ENCODE measurements at regions not wholly inside any gene's neighbourhood (a gene's known extent, or its start where the extent isn't known, plus 50 kb on each side); places are given as distances from the start of the nearest gene placed in this dataset.

DNA sequence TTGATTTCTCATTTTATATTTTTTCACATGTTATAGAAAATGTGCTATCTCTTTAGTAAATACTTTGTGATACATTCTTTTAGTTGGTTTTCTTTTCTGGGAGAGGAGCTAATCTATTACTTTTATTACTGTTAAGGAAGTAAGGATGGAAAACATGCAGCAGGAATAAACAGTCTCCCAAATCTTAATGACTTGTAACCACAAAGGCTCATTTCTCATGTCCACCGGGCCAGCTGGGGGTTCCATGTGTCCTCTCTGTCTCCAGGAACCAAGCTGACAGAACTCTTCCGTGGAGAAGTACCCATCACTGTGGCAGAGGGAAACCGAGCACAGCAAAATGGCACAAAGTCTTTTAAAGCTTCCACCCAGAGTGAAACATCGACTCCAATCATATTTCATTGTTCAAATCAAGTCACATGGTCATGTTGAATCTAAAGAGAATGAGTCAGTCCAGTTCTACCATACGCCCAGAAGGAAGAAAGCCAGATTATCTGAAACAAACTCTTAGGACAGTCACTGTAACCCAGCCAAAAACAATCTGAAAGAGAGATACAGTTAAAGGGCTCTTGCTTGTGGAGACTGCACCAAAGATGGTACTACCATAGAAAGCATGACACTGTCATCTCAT, 97.1 kb upstream of the CDH6 start:
- TF ChIP-seq, protein P1, sequence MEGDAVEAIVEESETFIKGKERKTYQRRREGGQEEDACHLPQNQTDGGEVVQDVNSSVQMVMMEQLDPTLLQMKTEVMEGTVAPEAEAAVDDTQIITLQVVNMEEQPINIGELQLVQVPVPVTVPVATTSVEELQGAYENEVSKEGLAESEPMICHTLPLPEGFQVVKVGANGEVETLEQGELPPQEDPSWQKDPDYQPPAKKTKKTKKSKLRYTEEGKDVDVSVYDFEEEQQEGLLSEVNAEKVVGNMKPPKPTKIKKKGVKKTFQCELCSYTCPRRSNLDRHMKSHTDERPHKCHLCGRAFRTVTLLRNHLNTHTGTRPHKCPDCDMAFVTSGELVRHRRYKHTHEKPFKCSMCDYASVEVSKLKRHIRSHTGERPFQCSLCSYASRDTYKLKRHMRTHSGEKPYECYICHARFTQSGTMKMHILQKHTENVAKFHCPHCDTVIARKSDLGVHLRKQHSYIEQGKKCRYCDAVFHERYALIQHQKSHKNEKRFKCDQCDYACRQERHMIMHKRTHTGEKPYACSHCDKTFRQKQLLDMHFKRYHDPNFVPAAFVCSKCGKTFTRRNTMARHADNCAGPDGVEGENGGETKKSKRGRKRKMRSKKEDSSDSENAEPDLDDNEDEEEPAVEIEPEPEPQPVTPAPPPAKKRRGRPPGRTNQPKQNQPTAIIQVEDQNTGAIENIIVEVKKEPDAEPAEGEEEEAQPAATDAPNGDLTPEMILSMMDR (IDR thresholded peaks at IDR 0.05; ENCODE audit: low read depth, low read length), result no peak
- TF ChIP-seq EZH2phosphoT487 (IDR thresholded peaks at IDR 0.05; ENCODE audit: low read depth), result no peak

Measured in OCI-LY3 (cell line).